ENCODE measurements at regions not wholly inside any gene's neighbourhood (a gene's known extent, or its start where the extent isn't known, plus 50 kb on each side); places are given as distances from the start of the nearest gene placed in this dataset.

DNA sequence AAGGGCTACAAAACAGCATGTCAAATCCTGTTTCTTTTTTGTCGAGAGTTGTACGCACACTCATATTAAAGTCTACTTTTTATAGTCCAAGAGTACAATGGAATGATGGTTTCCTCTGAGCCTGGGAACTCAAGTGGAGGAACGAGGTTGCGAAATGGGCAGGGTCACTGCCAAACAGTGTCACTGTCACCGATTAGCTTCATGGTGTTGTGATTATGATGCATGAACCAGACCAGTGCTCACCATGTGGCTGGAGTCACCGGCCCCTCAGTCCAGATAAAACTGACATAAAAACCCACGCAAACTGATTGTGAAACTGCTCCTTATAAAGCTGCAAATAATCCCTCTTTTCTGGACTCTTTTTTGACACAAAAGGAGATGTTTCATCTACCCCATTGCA lies 122.0 kb downstream of the COPS8 start:
- TF ChIP-seq, protein P1, sequence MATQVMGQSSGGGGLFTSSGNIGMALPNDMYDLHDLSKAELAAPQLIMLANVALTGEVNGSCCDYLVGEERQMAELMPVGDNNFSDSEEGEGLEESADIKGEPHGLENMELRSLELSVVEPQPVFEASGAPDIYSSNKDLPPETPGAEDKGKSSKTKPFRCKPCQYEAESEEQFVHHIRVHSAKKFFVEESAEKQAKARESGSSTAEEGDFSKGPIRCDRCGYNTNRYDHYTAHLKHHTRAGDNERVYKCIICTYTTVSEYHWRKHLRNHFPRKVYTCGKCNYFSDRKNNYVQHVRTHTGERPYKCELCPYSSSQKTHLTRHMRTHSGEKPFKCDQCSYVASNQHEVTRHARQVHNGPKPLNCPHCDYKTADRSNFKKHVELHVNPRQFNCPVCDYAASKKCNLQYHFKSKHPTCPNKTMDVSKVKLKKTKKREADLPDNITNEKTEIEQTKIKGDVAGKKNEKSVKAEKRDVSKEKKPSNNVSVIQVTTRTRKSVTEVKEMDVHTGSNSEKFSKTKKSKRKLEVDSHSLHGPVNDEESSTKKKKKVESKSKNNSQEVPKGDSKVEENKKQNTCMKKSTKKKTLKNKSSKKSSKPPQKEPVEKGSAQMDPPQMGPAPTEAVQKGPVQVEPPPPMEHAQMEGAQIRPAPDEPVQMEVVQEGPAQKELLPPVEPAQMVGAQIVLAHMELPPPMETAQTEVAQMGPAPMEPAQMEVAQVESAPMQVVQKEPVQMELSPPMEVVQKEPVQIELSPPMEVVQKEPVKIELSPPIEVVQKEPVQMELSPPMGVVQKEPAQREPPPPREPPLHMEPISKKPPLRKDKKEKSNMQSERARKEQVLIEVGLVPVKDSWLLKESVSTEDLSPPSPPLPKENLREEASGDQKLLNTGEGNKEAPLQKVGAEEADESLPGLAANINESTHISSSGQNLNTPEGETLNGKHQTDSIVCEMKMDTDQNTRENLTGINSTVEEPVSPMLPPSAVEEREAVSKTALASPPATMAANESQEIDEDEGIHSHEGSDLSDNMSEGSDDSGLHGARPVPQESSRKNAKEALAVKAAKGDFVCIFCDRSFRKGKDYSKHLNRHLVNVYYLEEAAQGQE (IDR thresholded peaks at IDR 0.05): no peak
- TF ChIP-seq CEBPB (IDR thresholded peaks at IDR 0.05): peak; percentile 74 to 88; a peak in 3 of 4 replicates
- no peak for FAIRE-seq
- no peaks in the 10 kb centered on the region for H3K9me3 ChIP-seq
- H3K4me3 ChIP-seq: no peak overlapping the region
- 53% methylated on average over 7 of the region's 7 CpGs for whole genome bisulfite sequencing (ENCODE audit: missing lambda C conversion rate)
- ChIA-PET CTCF (interaction anchor here (1.3 to 1.4 kb wide), 3 partner anchors 11 to 305 kb away, joined by 3 to 5 read pairs (median 5); no protein-coding TSS in a partner anchor), POLR2A (no interaction called here)
- H3K27ac ChIP-seq: no peak overlapping the region
- peaks cover 13% of the 10 kb centered on the region for H3K4me1 ChIP-seq
- no peak for ATAC-seq
- DNase-seq (ENCODE audit: low read depth in 1 of 2, low spot score in 1 of 2): no peak
- H3K4me2 ChIP-seq: no peak overlapping the region

DNA sequence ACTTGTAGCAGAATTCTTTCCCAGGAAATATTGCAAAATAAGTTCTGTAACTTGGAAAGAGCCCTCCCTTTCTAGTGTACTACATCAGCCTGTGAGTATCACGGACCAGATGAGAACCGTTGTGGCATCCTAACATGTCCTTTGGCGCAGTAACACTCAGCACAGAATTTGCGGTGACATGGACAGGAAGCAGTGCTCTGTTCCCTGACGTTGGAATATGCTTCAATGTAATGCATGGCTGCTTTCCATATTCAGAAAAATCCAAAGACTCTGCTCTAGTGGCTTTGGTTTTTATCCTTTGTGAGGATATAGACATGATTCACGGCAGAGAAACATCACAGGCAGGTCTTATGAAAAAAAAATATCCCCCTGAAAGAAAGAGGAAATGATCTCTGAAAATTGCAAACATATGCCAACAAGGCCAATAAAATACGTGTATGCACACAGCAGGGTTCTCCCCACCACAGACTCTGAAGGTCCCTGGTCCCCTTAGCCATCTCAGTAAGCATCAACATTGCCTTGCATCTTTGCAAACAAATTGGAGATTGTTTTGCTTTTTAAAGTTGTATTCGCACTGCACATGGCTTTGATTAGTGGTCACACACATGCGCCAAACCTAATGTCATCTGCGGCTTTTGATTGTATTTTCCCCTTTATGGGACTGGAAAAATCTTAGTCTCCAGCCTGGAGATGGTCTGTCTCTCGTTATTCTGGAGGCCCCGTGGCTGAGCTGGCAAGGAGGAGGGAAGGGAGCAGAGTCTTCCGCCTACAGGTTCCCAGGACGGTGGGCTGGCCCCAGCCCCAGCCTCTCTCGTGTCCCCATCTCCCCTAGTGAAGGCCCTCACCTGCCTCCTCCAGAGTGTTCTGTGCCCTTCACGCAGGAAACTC lies 122.9 kb downstream of the COPS8 start:
- no peak for ATAC-seq

DNA sequence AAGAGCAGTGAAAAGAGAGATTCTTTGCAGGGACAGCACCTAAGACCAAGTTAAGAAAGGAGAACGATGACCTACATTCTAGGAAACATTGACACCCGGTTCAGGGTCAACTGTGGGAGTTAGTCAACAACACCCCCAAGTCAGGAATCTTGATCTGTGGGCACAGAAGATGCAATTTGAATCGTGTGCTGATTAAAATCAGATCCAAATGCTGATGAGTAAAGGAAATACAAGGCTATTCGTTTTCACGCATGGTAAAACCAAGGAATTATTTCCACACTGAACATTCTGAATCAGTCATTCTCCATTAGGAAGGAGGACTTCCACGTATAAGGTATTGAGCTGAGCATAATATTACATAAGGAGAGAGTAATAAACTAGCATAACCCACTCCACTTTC lies 124.2 kb downstream of the COPS8 start:
- CTCF ChIA-PET: interaction anchor here (0.6 to 0.8 kb wide), 2 partner anchors 48 to 200 kb away, joined by 3 read pairs; no protein-coding TSS in a partner anchor
- Histone ChIP-seq H3K9me3 (no peaks in the 10 kb centered on the region), H3K4me3 (no peak overlapping the region), H3K4me1 (0 out of 3 replicates have a peak, but pooled peaks cover 9% of the 10 kb centered on the region), H3K27ac (no peak overlapping the region), H3K4me2 (no peak overlapping the region)
- POLR2A ChIA-PET: no interaction called here
- 58% methylated on average over 6 of the region's 6 CpGs for WGBS (ENCODE audit: missing lambda C conversion rate)
- ATAC-seq (no peak), DNase-seq (ENCODE audit: low read depth in 1 of 2, low spot score in 1 of 2) (no peak), FAIRE-seq (no peak)
- TF ChIP-seq, protein P1 (IDR thresholded peaks at IDR 0.05): no peak
- TF ChIP-seq TP53 (CRISPR knock-in tag; IDR thresholded peaks at IDR 0.05) (no peak), NPAS2 (CRISPR knock-in tag; IDR thresholded peaks at IDR 0.05; ENCODE audit: borderline replicate concordance) (no peak)

More for the DNA sequence above, 122.9 kb downstream of the COPS8 start:
- Histone ChIP-seq H3K4me2 (no peak overlapping the region), H3K27ac (no peak overlapping the region), H3K9me3 (no peaks in the 10 kb centered on the region), H3K4me1 (0 out of 3 replicates have a peak, but pooled peaks cover 9% of the 10 kb centered on the region), H3K4me3 (no peak overlapping the region)
- TF ChIP-seq NR3C1 (IDR thresholded peaks at IDR 0.05): no peak
- TF ChIP-seq RARB (CRISPR knock-in tag; IDR thresholded peaks at IDR 0.05): no peak
- no peak for TF ChIP-seq SREBF2 (IDR thresholded peaks at IDR 0.05)
- TF ChIP-seq, protein P2, sequence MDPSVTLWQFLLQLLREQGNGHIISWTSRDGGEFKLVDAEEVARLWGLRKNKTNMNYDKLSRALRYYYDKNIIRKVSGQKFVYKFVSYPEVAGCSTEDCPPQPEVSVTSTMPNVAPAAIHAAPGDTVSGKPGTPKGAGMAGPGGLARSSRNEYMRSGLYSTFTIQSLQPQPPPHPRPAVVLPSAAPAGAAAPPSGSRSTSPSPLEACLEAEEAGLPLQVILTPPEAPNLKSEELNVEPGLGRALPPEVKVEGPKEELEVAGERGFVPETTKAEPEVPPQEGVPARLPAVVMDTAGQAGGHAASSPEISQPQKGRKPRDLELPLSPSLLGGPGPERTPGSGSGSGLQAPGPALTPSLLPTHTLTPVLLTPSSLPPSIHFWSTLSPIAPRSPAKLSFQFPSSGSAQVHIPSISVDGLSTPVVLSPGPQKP (IDR thresholded peaks at IDR 0.05; ENCODE audit: low read depth, low read length): no peak
- TF ChIP-seq CBX8 (IDR thresholded peaks at IDR 0.05): no peak
- TF ChIP-seq FOSL2 (IDR thresholded peaks at IDR 0.05): no peak
- no peak for TF ChIP-seq FOSL2 (CRISPR knock-in tag; IDR thresholded peaks at IDR 0.05)
- WGBS (ENCODE audit: missing lambda C conversion rate): 76% methylated on average over 16 of the region's 16 CpGs
- ChIA-PET CTCF (interaction anchor here (0.6 kb wide), 1 partner anchor 381 kb away, joined by 3 read pairs; no protein-coding TSS in a partner anchor), POLR2A (no interaction called here)
- DNase-seq (ENCODE audit: low read depth in 1 of 2, low spot score in 1 of 2) (no peak), FAIRE-seq (no peak)

All from A549 (cell line).